ENCODE measurements at regions not wholly inside any gene's neighbourhood (a gene's known extent, or its start where the extent isn't known, plus 50 kb on each side); places are given as distances from the start of the nearest gene placed in this dataset.

DNA sequence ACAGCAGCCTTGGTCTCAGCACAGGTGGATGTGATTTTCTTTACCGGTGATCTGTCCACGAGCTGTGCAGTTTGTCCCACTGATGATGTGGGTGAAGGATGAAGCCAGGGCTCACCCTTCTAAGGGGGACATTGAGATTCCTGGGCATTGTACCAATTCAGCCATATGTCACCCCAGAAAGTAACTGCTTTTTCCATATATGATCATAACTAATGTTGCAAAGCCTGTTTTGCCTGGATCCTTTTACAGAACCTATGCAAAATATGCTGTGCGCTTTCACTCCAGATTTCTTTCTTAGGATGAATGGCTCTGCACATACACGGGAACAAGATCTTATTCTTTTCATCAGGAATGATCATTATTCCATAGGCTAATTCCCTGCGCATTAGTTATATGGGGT lies 96.9 kb upstream of the POU3F3 start:
- 80 to 92% methylated on average over 1 to 2 of the region's 5 CpGs for WGBS, 2 experiments (ENCODE audit: insufficient coverage in 2 of 2)
- peaks cover 10% of the 10 kb centered on the region for H3K4me1 ChIP-seq (ENCODE audit: control insufficient read depth, insufficient read depth, low read length, poor library complexity, severe bottlenecking)
- H3K27ac ChIP-seq (ENCODE audit: low read depth, low read length, severe bottlenecking) = no peak overlapping the region

DNA sequence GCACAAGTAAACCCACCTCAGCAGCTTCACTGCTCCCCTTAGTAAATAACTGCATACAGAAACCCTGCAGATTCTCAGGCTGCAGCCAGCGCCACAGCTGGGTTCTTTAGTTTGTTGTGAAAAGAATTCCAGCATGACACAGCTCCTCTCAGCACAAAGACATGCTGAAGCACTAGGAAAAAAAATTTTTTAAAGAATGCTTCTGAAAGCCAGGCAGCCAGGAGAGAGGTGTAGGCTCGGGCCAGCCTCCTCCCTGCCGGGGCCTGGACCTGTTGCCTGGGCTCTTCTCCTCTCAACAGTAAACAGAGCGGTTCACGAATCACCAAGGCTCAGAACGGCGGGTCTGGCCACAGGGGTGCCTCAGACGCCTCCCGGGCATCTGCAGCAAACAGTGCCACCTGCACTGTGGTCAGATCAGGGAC lies 95.7 kb upstream of the POU3F3 start:
- H3K27ac ChIP-seq (ENCODE audit: low read depth, low read length, severe bottlenecking) = peak overlapping the region; percentile 53
- no peak overlapping the region for H3K4me3 ChIP-seq (ENCODE audit: extremely low read depth, insufficient read depth, low read length, poor library complexity, severe bottlenecking)
- 10 to 13% methylated on average over 8 of the region's 9 CpGs for WGBS, 2 experiments (ENCODE audit: insufficient coverage in 2 of 2)
- H3K4me1 ChIP-seq (ENCODE audit: control insufficient read depth, insufficient read depth, low read length, poor library complexity, severe bottlenecking) = peaks cover 10% of the 10 kb centered on the region
- no peaks in the 10 kb centered on the region for H3K36me3 ChIP-seq (ENCODE audit: control insufficient read depth, insufficient read depth, low read length)
- peaks cover 6% of the 10 kb centered on the region for H3K9me3 ChIP-seq (ENCODE audit: control insufficient read depth, low read length)

More for the DNA sequence above, 96.9 kb upstream of the POU3F3 start:
- Histone ChIP-seq H3K4me3 (ENCODE audit: extremely low read depth, insufficient read depth, low read length, poor library complexity, severe bottlenecking) (no peak overlapping the region), H3K36me3 (ENCODE audit: control insufficient read depth, insufficient read depth, low read length) (no peaks in the 10 kb centered on the region), H3K9me3 (ENCODE audit: control insufficient read depth, low read length) (peaks cover 6% of the 10 kb centered on the region)

DNA sequence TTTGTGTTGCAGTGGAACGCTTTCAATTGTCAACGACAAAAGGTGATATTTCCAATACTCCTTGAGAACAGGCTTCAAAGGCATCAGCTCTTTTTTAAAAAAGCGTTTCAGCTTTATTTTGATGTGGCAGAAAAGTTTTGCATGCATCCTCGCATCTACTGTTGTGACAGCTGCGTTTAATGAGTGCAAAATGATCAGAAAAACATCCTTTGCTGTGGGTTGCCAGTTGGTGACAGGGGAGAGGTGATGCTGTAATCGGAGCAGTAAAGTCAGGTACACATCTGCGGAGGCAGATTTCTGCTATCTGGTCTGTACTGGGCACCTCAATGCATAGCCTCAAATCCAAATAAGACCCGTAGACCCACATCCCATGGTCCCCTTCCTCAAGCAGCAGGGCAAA lies 91.9 kb upstream of the POU3F3 start:
- H3K4me3 ChIP-seq (ENCODE audit: extremely low read depth, insufficient read depth, low read length, poor library complexity, severe bottlenecking) = no peak overlapping the region
- 82 to 92% methylated on average over 6 to 7 of the region's 8 CpGs for WGBS, 2 experiments (ENCODE audit: insufficient coverage in 2 of 2)
- H3K9me3 ChIP-seq (ENCODE audit: control insufficient read depth, low read length) = no peaks in the 10 kb centered on the region
- H3K36me3 ChIP-seq (ENCODE audit: control insufficient read depth, insufficient read depth, low read length) = no peaks in the 10 kb centered on the region
- no peak overlapping the region for H3K27ac ChIP-seq (ENCODE audit: low read depth, low read length, severe bottlenecking)
- peaks cover 10% of the 10 kb centered on the region for H3K4me1 ChIP-seq (ENCODE audit: control insufficient read depth, insufficient read depth, low read length, poor library complexity, severe bottlenecking)

DNA sequence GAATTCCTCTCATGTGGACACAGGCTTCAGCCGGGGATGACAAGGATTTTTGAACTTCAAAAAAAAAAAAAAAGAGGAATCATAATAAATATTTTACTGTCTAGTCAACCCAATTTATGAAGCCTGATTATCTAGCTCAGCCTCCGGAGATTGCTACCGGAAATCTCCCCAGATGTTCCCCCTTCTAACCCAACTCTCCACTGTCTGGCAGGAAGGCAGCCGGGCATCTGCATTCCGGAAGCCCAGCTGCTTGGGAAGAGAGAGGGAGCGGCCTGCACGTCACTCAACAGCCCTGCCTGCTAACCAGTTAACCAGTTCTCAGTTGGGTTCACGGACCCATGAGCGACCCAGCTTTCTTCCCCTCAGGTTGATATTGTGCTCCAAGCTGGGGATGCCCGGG lies 87.2 kb upstream of the POU3F3 start:
- H3K4me3 ChIP-seq (ENCODE audit: extremely low read depth, insufficient read depth, low read length, poor library complexity, severe bottlenecking) = no peak overlapping the region
- no peak overlapping the region for H3K27ac ChIP-seq (ENCODE audit: low read depth, low read length, severe bottlenecking)
- H3K4me1 ChIP-seq (ENCODE audit: control insufficient read depth, insufficient read depth, low read length, poor library complexity, severe bottlenecking) = no peaks in the 10 kb centered on the region
- no peaks in the 10 kb centered on the region for H3K36me3 ChIP-seq (ENCODE audit: control insufficient read depth, insufficient read depth, low read length)
- WGBS, 2 experiments (ENCODE audit: insufficient coverage in 2 of 2) = 78 to 81% methylated on average over 4 to 7 of the region's 10 CpGs
- no peaks in the 10 kb centered on the region for H3K9me3 ChIP-seq (ENCODE audit: control insufficient read depth, low read length)

DNA sequence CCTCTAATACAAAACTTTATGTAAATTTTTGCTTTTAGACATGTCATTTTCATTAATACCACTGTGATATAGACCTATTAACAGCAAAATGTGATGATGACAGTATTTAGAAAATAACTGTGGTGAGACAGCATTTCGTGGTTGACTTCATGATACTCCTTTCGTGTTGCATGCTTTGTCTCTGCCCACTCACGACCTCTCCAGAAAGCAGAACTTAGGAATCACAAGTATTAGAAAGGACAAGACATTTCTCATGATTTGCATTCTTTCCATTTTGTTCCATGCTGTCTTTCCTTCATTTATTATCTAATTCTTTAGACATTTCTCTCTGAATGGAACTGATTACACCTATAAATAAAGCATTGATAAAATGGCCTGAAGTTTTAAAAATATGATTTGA lies 85.2 kb upstream of the POU3F3 start:
- Histone ChIP-seq H3K9me3 (ENCODE audit: control insufficient read depth, low read length) (no peaks in the 10 kb centered on the region), H3K27ac (ENCODE audit: low read depth, low read length, severe bottlenecking) (no peak overlapping the region), H3K4me3 (ENCODE audit: extremely low read depth, insufficient read depth, low read length, poor library complexity, severe bottlenecking) (no peak overlapping the region), H3K4me1 (ENCODE audit: control insufficient read depth, insufficient read depth, low read length, poor library complexity, severe bottlenecking) (no peaks in the 10 kb centered on the region), H3K36me3 (ENCODE audit: control insufficient read depth, insufficient read depth, low read length) (no peaks in the 10 kb centered on the region)
- WGBS, 2 experiments (ENCODE audit: insufficient coverage in 2 of 2) = 83 to 100% methylated on average over 2 to 3 of the region's 3 CpGs

DNA sequence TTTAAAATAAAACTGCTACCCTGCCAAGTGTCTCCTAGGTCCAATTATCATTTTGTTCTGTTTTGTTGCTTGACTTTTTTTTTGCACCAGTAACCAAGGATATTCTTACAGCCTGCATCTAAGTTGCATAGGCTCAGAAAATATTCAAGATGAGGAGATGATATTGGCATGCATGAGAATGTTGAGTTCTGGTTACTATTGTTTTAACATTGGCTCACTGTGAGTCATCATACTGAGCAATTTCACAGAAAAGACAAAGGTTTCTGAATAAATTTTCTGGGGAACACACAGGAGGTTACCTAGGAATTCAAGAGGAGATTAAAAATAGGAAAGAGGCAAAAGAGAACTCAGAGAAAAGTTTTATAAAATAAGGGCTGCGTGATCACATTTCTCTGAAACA lies 84.8 kb upstream of the POU3F3 start:
- no peaks in the 10 kb centered on the region for H3K4me1 ChIP-seq (ENCODE audit: control insufficient read depth, insufficient read depth, low read length, poor library complexity, severe bottlenecking)
- no peaks in the 10 kb centered on the region for H3K36me3 ChIP-seq (ENCODE audit: control insufficient read depth, insufficient read depth, low read length)
- H3K4me3 ChIP-seq (ENCODE audit: extremely low read depth, insufficient read depth, low read length, poor library complexity, severe bottlenecking) = no peak overlapping the region
- no CpG with 5 or more reads among the region's 1 CpG for WGBS, 2 experiments (ENCODE audit: insufficient coverage in 2 of 2)
- peak overlapping the region; percentile 6 for H3K27ac ChIP-seq (ENCODE audit: low read depth, low read length, severe bottlenecking)
- no peaks in the 10 kb centered on the region for H3K9me3 ChIP-seq (ENCODE audit: control insufficient read depth, low read length)

DNA sequence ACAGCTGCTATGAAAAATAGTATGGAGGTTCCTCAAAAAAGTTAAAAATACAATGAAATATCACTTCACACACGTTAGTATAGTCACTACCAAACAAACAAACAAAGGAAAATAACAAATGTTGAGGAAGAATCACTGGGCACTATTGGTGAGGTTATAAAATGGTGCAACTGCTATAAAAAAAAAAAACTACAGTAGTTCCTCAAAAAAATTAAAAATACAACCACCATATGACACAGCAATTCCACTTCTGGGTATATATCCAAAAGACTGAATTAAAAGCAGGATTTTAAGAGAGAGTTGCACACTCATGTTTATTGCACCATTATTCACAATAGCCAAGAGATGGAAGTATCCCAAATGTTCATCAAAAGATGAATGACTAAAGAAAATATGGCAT lies 80.9 kb upstream of the POU3F3 start:
- Histone ChIP-seq H3K27ac (ENCODE audit: low read depth, low read length, severe bottlenecking) (no peak overlapping the region), H3K4me1 (ENCODE audit: control insufficient read depth, insufficient read depth, low read length, poor library complexity, severe bottlenecking) (no peaks in the 10 kb centered on the region), H3K4me3 (ENCODE audit: extremely low read depth, insufficient read depth, low read length, poor library complexity, severe bottlenecking) (no peak overlapping the region), H3K36me3 (ENCODE audit: control insufficient read depth, insufficient read depth, low read length) (no peaks in the 10 kb centered on the region), H3K9me3 (ENCODE audit: control insufficient read depth, low read length) (no peaks in the 10 kb centered on the region)
- WGBS, 2 experiments (ENCODE audit: insufficient coverage in 2 of 2) = no CpG with 5 or more reads among the region's 1 CpG

DNA sequence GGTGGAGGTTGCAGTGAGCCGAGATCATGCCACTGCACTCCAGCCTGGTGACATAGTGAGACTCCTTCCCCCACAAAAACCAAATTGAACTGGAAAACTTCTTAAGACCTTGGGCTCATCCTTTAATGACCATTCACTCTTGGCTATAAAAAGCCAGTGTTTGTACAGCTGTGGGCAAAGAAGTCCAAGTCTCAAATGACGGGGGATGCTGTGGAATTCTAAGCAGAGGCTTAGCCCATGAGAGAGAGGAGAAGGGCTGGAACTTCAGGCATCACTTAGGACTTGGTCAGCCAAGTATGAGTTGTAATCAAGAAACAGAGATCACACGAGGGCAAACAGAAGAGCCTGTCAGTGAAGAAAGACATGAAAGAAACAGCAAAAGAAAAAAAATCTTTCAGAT lies 79.3 kb upstream of the POU3F3 start:
- H3K4me3 ChIP-seq (ENCODE audit: extremely low read depth, insufficient read depth, low read length, poor library complexity, severe bottlenecking) = no peak overlapping the region
- H3K4me1 ChIP-seq (ENCODE audit: control insufficient read depth, insufficient read depth, low read length, poor library complexity, severe bottlenecking) = no peaks in the 10 kb centered on the region
- no peak overlapping the region for H3K27ac ChIP-seq (ENCODE audit: low read depth, low read length, severe bottlenecking)
- no peaks in the 10 kb centered on the region for H3K36me3 ChIP-seq (ENCODE audit: control insufficient read depth, insufficient read depth, low read length)
- no peaks in the 10 kb centered on the region for H3K9me3 ChIP-seq (ENCODE audit: control insufficient read depth, low read length)
- WGBS, 2 experiments (ENCODE audit: insufficient coverage in 2 of 2) = 37 to 55% methylated on average over 2 to 3 of the region's 3 CpGs

DNA sequence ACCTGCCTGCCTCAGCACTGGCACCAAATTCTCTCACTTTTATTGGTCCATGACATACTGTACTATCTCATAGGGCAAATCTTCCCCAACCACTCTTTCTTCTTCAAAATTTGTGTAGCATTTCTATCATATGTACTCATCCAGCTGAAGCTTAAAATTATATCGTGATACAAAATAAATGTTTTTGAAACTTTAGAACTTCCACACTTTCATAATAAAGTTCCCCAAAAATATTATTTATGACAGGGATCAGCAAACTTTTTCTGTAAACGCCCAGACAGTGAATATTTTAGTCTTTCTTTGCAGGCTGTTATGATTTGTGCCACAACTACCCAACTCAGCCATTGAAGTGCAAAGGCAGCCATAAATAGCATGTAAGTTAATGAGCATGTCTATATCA lies 76.2 kb upstream of the POU3F3 start:
- no peak overlapping the region for H3K27ac ChIP-seq (ENCODE audit: low read depth, low read length, severe bottlenecking)
- no CpG with 5 or more reads among the region's 2 CpGs for WGBS, 2 experiments (ENCODE audit: insufficient coverage in 2 of 2)
- no peaks in the 10 kb centered on the region for H3K4me1 ChIP-seq (ENCODE audit: control insufficient read depth, insufficient read depth, low read length, poor library complexity, severe bottlenecking)
- H3K4me3 ChIP-seq (ENCODE audit: extremely low read depth, insufficient read depth, low read length, poor library complexity, severe bottlenecking) = no peak overlapping the region
- no peaks in the 10 kb centered on the region for H3K36me3 ChIP-seq (ENCODE audit: control insufficient read depth, insufficient read depth, low read length)
- H3K9me3 ChIP-seq (ENCODE audit: control insufficient read depth, low read length) = no peaks in the 10 kb centered on the region

DNA sequence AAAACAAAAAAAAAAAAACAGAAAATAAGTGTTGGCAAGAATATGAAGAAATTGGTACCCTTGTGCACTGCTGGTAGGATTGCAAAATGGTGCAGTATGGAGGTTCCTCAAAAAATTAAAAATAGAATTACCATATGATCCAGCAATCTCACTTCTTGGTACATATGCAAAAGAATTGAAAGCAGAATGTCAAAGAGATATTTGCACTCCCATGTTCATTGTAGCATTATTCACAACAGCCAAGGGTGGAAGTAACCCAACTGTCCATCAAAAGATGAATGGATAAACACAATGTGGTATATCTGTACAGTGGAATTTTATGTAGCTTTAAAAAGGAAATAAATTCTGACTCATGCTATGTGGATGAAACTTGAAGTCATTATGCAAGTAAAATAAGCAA lies 72.8 kb upstream of the POU3F3 start:
- Histone ChIP-seq H3K4me1 (ENCODE audit: control insufficient read depth, insufficient read depth, low read length, poor library complexity, severe bottlenecking) (no peaks in the 10 kb centered on the region), H3K36me3 (ENCODE audit: control insufficient read depth, insufficient read depth, low read length) (no peaks in the 10 kb centered on the region), H3K9me3 (ENCODE audit: control insufficient read depth, low read length) (no peaks in the 10 kb centered on the region), H3K4me3 (ENCODE audit: extremely low read depth, insufficient read depth, low read length, poor library complexity, severe bottlenecking) (no peak overlapping the region), H3K27ac (ENCODE audit: low read depth, low read length, severe bottlenecking) (no peak overlapping the region)

DNA sequence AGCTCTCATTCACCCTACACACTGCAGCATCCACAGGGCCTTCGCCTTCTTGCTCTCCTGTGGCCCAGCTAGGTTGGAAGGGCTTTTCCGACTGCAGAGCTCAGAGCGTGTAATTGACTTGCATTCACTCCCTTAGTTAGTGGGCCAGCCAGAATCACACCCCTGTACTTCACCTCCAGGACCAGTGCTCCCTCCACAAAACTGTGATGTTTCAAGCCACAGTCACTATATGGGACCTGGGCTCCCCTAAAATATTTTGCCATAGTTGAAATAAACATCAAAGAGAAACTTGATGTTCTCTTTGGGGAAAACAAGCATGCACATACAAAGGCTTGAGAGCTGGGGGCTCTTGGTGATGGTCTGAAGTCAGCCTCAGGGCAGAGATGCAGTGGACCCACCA lies 69.7 kb upstream of the POU3F3 start:
- no peaks in the 10 kb centered on the region for H3K4me1 ChIP-seq (ENCODE audit: control insufficient read depth, insufficient read depth, low read length, poor library complexity, severe bottlenecking)
- no peaks in the 10 kb centered on the region for H3K9me3 ChIP-seq (ENCODE audit: control insufficient read depth, low read length)
- H3K4me3 ChIP-seq (ENCODE audit: extremely low read depth, insufficient read depth, low read length, poor library complexity, severe bottlenecking) = no peak overlapping the region
- 82 to 94% methylated on average over 3 of the region's 3 CpGs for WGBS, 2 experiments (ENCODE audit: insufficient coverage in 2 of 2)
- no peak overlapping the region for H3K27ac ChIP-seq (ENCODE audit: low read depth, low read length, severe bottlenecking)
- no peaks in the 10 kb centered on the region for H3K36me3 ChIP-seq (ENCODE audit: control insufficient read depth, insufficient read depth, low read length)

DNA sequence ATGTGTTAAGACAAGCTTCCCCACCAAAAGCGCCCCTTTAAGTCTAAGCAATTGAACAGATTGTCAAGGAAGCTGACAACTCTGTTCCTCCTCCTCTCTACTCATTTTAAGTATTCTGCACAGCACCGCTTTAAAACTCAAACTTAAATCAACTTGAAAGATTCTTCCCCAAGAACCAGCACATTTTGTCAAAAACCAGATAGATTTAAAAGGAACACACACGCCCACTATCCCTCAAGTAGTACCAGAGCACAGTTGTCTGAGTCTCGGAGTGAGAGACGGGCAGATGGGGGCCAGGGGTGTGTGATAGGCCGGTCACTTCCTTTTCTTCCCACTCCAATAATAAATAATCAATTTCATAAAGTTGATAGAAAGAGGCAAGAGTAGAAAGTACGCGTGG lies 67.7 kb upstream of the POU3F3 start:
- WGBS, 2 experiments (ENCODE audit: insufficient coverage in 2 of 2) = 80 to 93% methylated on average over 2 of the region's 8 CpGs
- Histone ChIP-seq H3K27ac (ENCODE audit: low read depth, low read length, severe bottlenecking) (no peak overlapping the region), H3K4me1 (ENCODE audit: control insufficient read depth, insufficient read depth, low read length, poor library complexity, severe bottlenecking) (no peaks in the 10 kb centered on the region)

More for the DNA sequence above, 67.7 kb upstream of the POU3F3 start:
- H3K36me3 ChIP-seq (ENCODE audit: control insufficient read depth, insufficient read depth, low read length) = no peaks in the 10 kb centered on the region
- no peak overlapping the region for H3K4me3 ChIP-seq (ENCODE audit: extremely low read depth, insufficient read depth, low read length, poor library complexity, severe bottlenecking)
- H3K9me3 ChIP-seq (ENCODE audit: control insufficient read depth, low read length) = no peaks in the 10 kb centered on the region
